NCI-H510A treated with DMSO at 0.1 percent for 48 hours (cell line): ENCODE measurements at regions not wholly inside any gene's neighbourhood (a gene's known extent, or its start where the extent isn't known, plus 50 kb on each side); places are given as distances from the start of the nearest gene placed in this dataset.

Experiments
- DNase-seq: peaks from one replicate; lab custom pipeline; 2025; lab: John Stamatoyannopoulos, UW

- no peak for DNase-seq
Measured at GRCh38 chr2:217477583-217477982, 525.2 kb downstream of the TNS1 start.

GRCh38 chr2:217475791-217476190, 527.0 kb downstream of the TNS1 start:
- no peak for DNase-seq

GRCh38 chr2:217475101-217475500, 527.7 kb downstream of the TNS1 start:
- no peak for DNase-seq

- no peak for DNase-seq
Measured at GRCh38 chr2:217471319-217471718, 531.5 kb downstream of the TNS1 start.

DNA sequence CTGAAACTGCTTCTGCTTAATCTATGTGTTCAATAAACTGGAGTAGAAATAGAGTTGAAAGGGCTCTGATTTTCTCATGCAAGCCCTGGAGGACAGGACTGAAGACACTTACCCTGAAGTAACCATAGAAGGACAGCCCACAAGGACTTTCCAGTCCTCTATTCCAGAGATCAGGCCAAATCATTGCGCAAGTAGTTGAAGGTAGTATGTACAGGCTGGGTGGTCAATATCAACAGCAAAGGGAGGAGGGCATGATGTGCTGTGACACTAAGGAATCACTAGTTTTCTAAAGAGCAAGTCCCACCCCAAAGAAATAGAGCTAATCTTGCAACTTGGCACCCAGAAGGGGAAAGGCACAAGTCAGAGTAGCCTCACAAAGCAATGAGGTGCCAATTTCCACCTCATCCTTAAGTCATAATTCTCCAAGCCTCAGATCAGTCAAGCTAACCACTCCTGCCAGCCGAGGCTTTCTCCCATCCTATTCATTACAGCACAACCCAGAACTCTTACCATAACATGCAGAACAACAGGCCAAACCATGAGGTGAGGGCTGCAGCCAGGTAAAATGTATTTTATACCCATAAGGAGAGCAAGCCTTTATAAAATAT, 533.5 kb downstream of the TNS1 start:
- no peak for DNase-seq

DNA sequence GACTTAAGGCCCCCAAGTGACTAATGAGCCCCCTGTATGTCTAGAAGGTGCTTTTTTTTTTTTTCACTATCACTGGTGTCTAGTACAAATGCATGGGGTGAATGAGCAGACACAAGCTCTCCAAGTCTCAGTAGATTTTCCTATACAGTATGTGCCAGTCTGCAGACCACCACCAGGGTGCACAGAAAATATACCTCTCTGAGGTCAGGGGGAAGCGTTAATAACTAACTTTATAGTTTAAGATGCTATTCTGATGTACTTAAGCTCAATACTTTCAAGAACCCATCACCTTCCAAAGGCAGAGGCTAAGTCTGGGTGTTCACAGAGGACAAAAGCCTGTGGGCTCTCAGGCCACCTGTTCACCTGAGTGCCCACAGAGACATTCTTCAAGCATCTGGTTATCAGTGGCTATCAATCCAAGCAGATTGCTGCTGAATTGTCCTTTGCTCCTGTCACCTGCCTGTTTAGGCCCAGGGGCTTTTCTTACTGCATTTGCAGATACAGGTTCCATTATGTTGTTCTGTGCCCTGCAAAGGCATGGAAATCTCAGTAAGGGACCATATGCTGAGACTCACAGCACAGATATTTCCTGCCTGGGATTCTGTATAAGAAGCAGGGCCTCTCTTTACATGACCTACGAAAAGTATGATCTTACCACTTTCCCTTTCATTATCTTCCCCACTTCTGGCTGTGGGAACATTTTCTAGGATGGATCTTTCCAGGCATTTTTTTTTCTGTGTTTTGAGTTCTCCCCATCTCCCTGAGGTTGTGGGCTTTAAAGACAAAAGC, 534.6 kb downstream of the TNS1 start:
- no peak for DNase-seq

DNA sequence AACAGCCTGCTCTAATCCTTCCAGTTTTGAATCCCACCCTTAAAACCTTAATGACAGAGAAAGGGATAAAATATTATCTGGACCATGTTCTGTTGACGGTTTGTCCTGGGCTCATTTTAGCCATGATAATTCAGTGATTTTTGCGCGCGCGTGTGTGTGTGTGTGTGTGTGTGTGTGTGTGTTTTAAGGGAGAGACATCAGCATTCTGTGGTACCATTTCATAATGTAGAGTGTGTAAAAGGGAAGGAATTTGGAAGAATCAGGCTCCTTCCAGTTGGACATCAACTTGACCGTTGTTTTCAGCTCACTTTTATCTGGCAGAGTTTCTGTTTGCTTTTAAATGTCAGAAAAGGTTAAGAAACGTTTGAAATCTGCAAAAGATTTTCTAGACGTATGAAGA, 535.5 kb downstream of the TNS1 start:
- no peak for DNase-seq

- no peak for DNase-seq
Measured at GRCh38 chr2:217466805-217467204, 536.0 kb downstream of the TNS1 start.

- DNase-seq, result no peak
Measured at GRCh38 chr2:217466104-217466503, 536.7 kb downstream of the TNS1 start.

- DNase-seq, result no peak
Measured at GRCh38 chr2:217465100-217465499, 537.7 kb downstream of the TNS1 start.

- no peak for DNase-seq
Measured at GRCh38 chr2:217463402-217464075, 539.3 kb downstream of the TNS1 start.

DNA sequence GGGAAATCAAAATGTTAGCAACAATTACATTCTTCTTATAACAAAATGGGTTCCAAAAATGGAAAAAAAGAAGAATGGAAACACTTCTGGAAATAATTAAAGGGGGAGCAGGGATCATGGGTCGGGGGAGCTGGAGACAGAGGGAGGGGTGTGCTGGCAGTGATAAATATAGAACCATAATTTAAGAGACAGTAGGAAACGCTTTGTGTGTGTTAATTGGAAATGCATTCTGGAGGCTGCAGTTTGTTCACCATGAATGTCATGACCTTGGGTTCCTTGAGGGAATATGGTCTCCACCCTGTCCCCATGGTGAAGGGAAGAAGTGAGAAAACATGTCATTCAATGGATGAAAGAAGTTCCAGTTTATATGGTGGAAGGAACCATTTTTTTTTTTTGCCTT, 540.7 kb downstream of the TNS1 start:
- no peak for DNase-seq

GRCh38 chr2:217461674-217462073, 541.1 kb downstream of the TNS1 start:
- DNase-seq, result no peak

DNA sequence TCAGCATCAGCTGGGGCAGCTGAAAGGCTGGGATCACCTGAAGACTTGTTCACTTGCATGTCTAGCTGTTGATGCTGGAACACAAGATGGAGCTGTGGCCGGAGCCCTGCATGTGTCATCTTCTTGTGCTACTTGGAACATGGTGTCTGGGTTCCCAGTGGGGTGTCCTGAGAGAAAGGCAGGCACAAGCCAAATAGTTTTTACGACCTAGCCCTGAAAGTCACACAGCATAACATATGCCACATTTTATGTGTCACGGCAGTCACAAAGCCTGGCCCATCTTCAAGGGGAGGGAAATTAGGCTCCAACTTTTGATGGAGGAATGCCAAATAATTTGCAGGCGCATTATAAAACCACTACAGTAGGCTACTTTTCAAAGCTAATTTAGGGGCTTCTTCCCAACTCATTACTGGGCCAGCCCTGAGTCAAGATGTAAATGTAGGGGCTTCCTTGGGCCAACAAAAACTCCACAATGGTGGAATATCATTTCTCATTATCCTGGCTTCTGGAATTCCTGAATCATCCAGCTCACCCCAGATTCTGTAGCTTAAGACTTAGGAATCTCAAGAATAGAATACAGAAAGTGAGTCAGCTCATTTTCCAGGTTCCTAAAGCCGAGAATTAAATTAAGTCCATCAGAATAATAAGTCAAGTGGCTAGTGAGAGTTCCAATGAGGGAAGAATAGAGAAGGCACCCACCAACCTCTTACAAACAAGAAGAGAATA, 543.0 kb downstream of the TNS1 start:
- DNase-seq, result no peak

DNA sequence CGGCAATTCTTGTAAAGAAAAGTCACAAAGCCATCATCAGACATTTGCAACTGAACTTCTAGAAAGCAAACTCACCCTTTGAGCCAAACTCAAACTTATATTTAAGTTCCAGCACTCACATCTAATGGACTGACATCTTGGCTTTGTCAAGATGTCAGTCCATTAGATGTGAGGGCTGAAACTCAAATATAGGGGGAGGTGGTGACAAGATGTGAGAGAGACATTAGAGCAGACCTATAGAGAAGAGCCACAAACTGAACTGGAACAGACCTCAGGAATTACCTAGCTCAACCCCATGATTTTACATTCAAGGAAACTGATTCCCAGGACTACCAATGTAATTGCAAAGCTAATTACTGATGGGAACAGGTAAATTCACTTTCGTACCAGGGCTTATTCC, 543.8 kb downstream of the TNS1 start:
- DNase-seq, result no peak

GRCh38 chr2:217456016-217456415, 546.8 kb downstream of the TNS1 start:
- no peak for DNase-seq

- no peak for DNase-seq
Measured at GRCh38 chr2:217452928-217453327, 549.9 kb downstream of the TNS1 start.

DNA sequence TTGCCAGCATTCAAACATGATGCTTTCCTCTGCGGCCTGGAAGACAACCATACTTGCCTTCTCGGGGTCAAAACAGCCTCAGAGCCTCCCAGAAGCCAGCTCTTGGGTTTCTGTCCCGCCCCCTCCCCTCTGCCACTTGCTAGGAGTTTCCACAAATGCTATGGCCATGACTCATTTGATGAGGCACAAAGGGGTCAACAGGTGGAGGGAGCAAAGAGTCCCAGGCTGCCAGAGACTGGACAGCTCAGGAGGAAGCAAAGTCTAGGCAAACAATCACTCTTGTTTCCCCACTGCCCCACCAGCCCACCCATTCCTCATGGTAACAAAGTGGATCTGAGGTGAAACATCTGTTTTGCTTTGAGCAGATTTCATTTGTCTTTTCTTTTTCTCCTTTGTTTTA, 551.1 kb downstream of the TNS1 start:
- no peak for DNase-seq

- DNase-seq, result no peak
Measured at GRCh38 chr2:217449444-217449843, 553.4 kb downstream of the TNS1 start.

DNA sequence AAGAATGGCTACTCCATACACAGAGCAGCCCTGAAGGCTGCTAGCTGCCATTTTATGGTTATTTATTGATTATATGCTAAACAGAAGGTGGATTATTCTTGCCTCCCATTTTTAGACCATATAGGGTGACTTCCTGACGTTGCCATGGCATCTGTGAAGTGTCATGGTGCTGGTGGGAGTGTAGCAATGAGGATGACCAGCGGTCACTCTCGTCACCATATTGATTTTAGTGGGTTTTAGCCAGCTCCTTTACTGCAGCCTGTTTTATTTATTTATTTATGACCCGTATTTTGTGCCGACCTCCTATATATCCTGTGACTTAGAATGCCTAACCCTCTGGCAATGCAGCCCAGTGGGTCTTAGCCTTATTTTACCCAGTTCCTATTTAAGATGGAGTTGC, 553.9 kb downstream of the TNS1 start:
- no peak for DNase-seq

DNA sequence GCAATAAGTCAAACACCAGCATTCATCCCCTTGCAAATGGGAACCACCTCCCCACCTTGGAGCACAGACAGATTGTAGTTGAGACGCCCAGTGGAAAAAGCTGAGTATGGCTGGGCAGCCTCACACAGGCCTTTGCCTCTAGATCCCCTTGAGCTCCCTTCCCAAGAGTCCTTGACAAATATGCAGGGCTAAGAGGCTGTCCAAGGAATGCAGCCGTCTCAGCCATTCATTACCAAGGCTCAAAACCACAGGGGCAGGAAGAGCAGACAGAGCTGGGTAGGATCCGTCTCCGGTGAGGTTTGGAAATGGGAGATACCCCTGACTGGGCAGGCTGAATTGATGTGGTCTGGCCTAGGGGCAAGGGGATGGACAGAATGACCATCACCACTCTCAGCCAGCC, 557.1 kb downstream of the TNS1 start:
- DNase-seq, result no peak

DNA sequence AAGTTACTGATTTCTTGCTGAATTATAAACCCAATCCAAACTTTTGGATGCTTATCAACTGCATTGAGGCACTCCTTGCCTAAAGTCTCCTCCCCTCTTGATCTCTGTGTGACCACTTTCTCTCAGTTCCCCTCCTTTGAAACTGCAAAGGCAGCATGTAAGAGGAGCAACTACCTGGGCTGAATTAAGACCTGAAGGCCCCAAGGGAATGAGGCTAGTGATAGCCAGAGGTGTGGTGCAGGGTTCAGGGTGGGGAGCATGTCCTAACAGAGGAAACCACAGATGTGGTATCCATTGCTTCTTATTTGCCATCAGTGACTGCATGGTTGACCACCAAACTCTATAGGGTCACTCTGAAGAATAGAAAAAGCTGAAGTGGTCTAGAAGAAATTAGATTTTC, 557.9 kb downstream of the TNS1 start:
- no peak for DNase-seq

DNA sequence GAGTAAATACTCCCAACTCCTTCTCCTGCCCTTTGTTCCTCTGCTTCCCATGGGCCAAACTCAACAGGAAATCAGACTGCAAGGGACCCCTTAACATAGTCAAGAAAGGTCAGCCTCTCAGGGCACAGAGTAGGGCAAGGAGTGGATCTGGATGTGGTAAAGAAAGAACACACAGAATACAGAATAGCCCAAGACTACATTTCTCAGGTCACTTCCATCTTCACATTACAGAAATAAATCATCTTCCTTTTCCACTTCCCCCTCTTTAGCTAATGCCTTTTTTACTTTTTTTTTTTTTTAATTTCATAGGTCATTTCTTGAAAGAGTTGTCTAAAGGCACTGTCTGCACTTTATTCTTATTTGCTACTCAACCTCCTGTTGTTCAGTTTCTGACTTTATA, 558.3 kb downstream of the TNS1 start:
- no peak for DNase-seq
